Activated CD4-positive, alpha-beta T cell treated with anti-CD3 and anti-CD28 coated beads, Interleukin-2, amount 50 U/mL, for 4 hours (primary cell): ENCODE measurements at regions not wholly inside any gene's neighbourhood (a gene's known extent, or its start where the extent isn't known, plus 50 kb on each side); places are given as distances from the start of the nearest gene placed in this dataset.

ENCODE experiments used
- DNase-seq, 2 experiments: peaks; one replicate each; pipeline ENCODE4 v3.0.0-alpha.2; 2020

GRCh38 chr11:45553383-45553936 is 112.0 kb downstream of the CHST1 start:
- DNase-seq: no peak

GRCh38 chr11:45551191-45551713 is 114.2 kb downstream of the CHST1 start:
- no peak for DNase-seq

- DNase-seq: no peak
Observed at GRCh38 chr11:45549257-45549656, 116.2 kb downstream of the CHST1 start.

- no peak for DNase-seq
Observed at GRCh38 chr11:45546366-45546765, 119.1 kb downstream of the CHST1 start.

GRCh38 chr11:45544826-45545225 is 120.6 kb downstream of the CHST1 start:
- no peak for DNase-seq

- no peak for DNase-seq
Observed at GRCh38 chr11:45543808-45544422, 121.5 kb downstream of the CHST1 start.

- no peak for DNase-seq
Observed at GRCh38 chr11:45543081-45543480, 122.3 kb downstream of the CHST1 start.

GRCh38 chr11:45541693-45542434 is 123.6 kb downstream of the CHST1 start:
- DNase-seq: no peak

- DNase-seq: no peak
Observed at GRCh38 chr11:45538939-45539338, 126.5 kb downstream of the CHST1 start.

- DNase-seq: no peak
Observed at GRCh38 chr11:45538363-45538762, 127.1 kb downstream of the CHST1 start.

- DNase-seq: no peak
Observed at GRCh38 chr11:45537614-45538013, 127.8 kb downstream of the CHST1 start.

- DNase-seq: no peak
Observed at GRCh38 chr11:45535033-45535432, 130.4 kb downstream of the CHST1 start.

- no peak for DNase-seq
Observed at GRCh38 chr11:45534132-45534531, 131.3 kb downstream of the CHST1 start.

GRCh38 chr11:45532546-45532945 is 132.9 kb downstream of the CHST1 start:
- no peak for DNase-seq

GRCh38 chr11:45530776-45531175 is 134.6 kb downstream of the CHST1 start:
- DNase-seq: no peak

- DNase-seq: no peak
Observed at GRCh38 chr11:45530111-45530510, 135.3 kb downstream of the CHST1 start.

- no peak for DNase-seq
Observed at GRCh38 chr11:45528435-45528834, 137.0 kb downstream of the CHST1 start.

GRCh38 chr11:45527898-45528297 is 137.5 kb downstream of the CHST1 start:
- DNase-seq: no peak

GRCh38 chr11:45525393-45525792 is 140.0 kb downstream of the CHST1 start:
- DNase-seq: no peak

- no peak for DNase-seq
Observed at GRCh38 chr11:45523760-45524159, 141.7 kb downstream of the CHST1 start.

GRCh38 chr11:45518833-45519535 is 146.4 kb downstream of the CHST1 start:
- DNase-seq: no peak

- DNase-seq: no peak
Observed at GRCh38 chr11:45518141-45518832, 147.1 kb downstream of the CHST1 start.
